ENCODE measurements at regions not wholly inside any gene's neighbourhood (a gene's known extent, or its start where the extent isn't known, plus 50 kb on each side); places are given as distances from the start of the nearest gene placed in this dataset.
A peak's percentile ranks its signal among the peaks of the same experiment; 100 is the strongest.
"Not testable (repeated sequence)": the region's sequence is repeated elsewhere in the genome, so short reads cannot be mapped to it uniquely, and the experiment has no call there.

GRCh38 chr13:50387051-50387581 lies 371.9 kb downstream of the KCNRG start:
- DNase-seq (ENCODE audit: low spot score), result peak; percentile 46

- DNase-seq (ENCODE audit: low spot score), result no peak
Observed at GRCh38 chr13:50388481-50388880, 373.2 kb downstream of the KCNRG start.

GRCh38 chr13:50389726-50390125 lies 374.5 kb downstream of the KCNRG start:
- DNase-seq (ENCODE audit: low spot score), result no peak

- DNase-seq (ENCODE audit: low spot score), result no peak
Observed at GRCh38 chr13:50390503-50391248, 375.4 kb downstream of the KCNRG start.

- no peak for DNase-seq (ENCODE audit: low spot score)
Observed at GRCh38 chr13:50392977-50393376, 377.7 kb downstream of the KCNRG start.

GRCh38 chr13:50393628-50394027 lies 378.4 kb downstream of the KCNRG start:
- DNase-seq (ENCODE audit: low spot score), result peak; percentile 21

- no peak for DNase-seq (ENCODE audit: low spot score)
Observed at GRCh38 chr13:50396001-50396400, 380.8 kb downstream of the KCNRG start.

GRCh38 chr13:50396618-50397017 lies 381.4 kb downstream of the KCNRG start:
- not testable (repeated sequence) for DNase-seq (ENCODE audit: low spot score)

- DNase-seq (ENCODE audit: low spot score), result no peak
Observed at GRCh38 chr13:50400035-50400726, 384.9 kb downstream of the KCNRG start.

GRCh38 chr13:50401049-50401505 lies 385.8 kb downstream of the KCNRG start:
- DNase-seq (ENCODE audit: low spot score), result peak; percentile 48

GRCh38 chr13:50401721-50402465 lies 386.6 kb downstream of the KCNRG start:
- no peak for DNase-seq (ENCODE audit: low spot score)

- DNase-seq (ENCODE audit: low spot score), result no peak
Observed at GRCh38 chr13:50403311-50403710, 388.1 kb downstream of the KCNRG start.

GRCh38 chr13:50404116-50404515 lies 388.9 kb downstream of the KCNRG start:
- no peak for DNase-seq (ENCODE audit: low spot score)

- DNase-seq (ENCODE audit: low spot score), result no peak
Observed at GRCh38 chr13:50404769-50405168, 389.5 kb downstream of the KCNRG start.

GRCh38 chr13:50406831-50407230 lies 391.6 kb downstream of the KCNRG start:
- no peak for DNase-seq (ENCODE audit: low spot score)

- DNase-seq (ENCODE audit: low spot score), result no peak
Observed at GRCh38 chr13:50408068-50408467, 392.8 kb downstream of the KCNRG start.

GRCh38 chr13:50409220-50409619 lies 394.0 kb downstream of the KCNRG start:
- no peak for DNase-seq (ENCODE audit: low spot score)

GRCh38 chr13:50410921-50411746 lies 395.9 kb downstream of the KCNRG start:
- no peak for DNase-seq (ENCODE audit: low spot score)

- DNase-seq (ENCODE audit: low spot score), result no peak
Observed at GRCh38 chr13:50412046-50412617, 396.9 kb downstream of the KCNRG start.

- DNase-seq (ENCODE audit: low spot score), result no peak
Observed at GRCh38 chr13:50414640-50415039, 399.4 kb downstream of the KCNRG start.

- no peak for DNase-seq (ENCODE audit: low spot score)
Observed at GRCh38 chr13:50415428-50415827, 400.2 kb downstream of the KCNRG start.
